ENCODE measurements at regions not wholly inside any gene's neighbourhood (a gene's known extent, or its start where the extent isn't known, plus 50 kb on each side); places are given as distances from the start of the nearest gene placed in this dataset.

GRCh38 chr2:200138391-200139124, 167.9 kb upstream of the SPATS2L start:
- TF ChIP-seq, protein P1, sequence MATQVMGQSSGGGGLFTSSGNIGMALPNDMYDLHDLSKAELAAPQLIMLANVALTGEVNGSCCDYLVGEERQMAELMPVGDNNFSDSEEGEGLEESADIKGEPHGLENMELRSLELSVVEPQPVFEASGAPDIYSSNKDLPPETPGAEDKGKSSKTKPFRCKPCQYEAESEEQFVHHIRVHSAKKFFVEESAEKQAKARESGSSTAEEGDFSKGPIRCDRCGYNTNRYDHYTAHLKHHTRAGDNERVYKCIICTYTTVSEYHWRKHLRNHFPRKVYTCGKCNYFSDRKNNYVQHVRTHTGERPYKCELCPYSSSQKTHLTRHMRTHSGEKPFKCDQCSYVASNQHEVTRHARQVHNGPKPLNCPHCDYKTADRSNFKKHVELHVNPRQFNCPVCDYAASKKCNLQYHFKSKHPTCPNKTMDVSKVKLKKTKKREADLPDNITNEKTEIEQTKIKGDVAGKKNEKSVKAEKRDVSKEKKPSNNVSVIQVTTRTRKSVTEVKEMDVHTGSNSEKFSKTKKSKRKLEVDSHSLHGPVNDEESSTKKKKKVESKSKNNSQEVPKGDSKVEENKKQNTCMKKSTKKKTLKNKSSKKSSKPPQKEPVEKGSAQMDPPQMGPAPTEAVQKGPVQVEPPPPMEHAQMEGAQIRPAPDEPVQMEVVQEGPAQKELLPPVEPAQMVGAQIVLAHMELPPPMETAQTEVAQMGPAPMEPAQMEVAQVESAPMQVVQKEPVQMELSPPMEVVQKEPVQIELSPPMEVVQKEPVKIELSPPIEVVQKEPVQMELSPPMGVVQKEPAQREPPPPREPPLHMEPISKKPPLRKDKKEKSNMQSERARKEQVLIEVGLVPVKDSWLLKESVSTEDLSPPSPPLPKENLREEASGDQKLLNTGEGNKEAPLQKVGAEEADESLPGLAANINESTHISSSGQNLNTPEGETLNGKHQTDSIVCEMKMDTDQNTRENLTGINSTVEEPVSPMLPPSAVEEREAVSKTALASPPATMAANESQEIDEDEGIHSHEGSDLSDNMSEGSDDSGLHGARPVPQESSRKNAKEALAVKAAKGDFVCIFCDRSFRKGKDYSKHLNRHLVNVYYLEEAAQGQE (IDR thresholded peaks at IDR 0.05; ENCODE audit: insufficient replicate concordance, low read depth) = no peak
- TF ChIP-seq, protein P2, sequence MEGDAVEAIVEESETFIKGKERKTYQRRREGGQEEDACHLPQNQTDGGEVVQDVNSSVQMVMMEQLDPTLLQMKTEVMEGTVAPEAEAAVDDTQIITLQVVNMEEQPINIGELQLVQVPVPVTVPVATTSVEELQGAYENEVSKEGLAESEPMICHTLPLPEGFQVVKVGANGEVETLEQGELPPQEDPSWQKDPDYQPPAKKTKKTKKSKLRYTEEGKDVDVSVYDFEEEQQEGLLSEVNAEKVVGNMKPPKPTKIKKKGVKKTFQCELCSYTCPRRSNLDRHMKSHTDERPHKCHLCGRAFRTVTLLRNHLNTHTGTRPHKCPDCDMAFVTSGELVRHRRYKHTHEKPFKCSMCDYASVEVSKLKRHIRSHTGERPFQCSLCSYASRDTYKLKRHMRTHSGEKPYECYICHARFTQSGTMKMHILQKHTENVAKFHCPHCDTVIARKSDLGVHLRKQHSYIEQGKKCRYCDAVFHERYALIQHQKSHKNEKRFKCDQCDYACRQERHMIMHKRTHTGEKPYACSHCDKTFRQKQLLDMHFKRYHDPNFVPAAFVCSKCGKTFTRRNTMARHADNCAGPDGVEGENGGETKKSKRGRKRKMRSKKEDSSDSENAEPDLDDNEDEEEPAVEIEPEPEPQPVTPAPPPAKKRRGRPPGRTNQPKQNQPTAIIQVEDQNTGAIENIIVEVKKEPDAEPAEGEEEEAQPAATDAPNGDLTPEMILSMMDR (IDR thresholded peaks at IDR 0.05; ENCODE audit: insufficient read depth, low read length) = no peak
- TF ChIP-seq POLR2AphosphoS5 (IDR thresholded peaks at IDR 0.05; ENCODE audit: low read depth) (no peak), SPI1 (IDR thresholded peaks at IDR 0.05; ENCODE audit: borderline replicate concordance, low read depth) (no peak), GABPA (IDR thresholded peaks at IDR 0.05; ENCODE audit: low read depth) (no peak)

Data from HL-60 (cell line).